Neural crest cell (in vitro differentiated cells): ENCODE measurements at regions not wholly inside any gene's neighbourhood (a gene's known extent, or its start where the extent isn't known, plus 50 kb on each side); places are given as distances from the start of the nearest gene placed in this dataset.
"Not testable (repeated sequence)": the region's sequence is repeated elsewhere in the genome, so short reads cannot be mapped to it uniquely, and the experiment has no call there.

Experiments
- DNase-seq: peaks from one replicate; pipeline ENCODE4 v3.0.0; 2021; ENCODE audit warnings: low read depth, mixed read lengths, low spot score
- H3K27ac Mint-ChIP-seq: one replicate; pipeline ENCODE4 v1.8.0; 2021; ENCODE audit warnings: mild to moderate bottlenecking, mixed read lengths; ENCODE audit not compliant: unreplicated experiment
- H3K27me3 Mint-ChIP-seq: 2 replicates; pipeline ENCODE4 v1.8.0; 2021; ENCODE audit warnings: low read depth, mild to moderate bottlenecking, mixed read lengths
- H3K36me3 Mint-ChIP-seq: 2 replicates; pipeline ENCODE4 v1.8.0; 2021; ENCODE audit warnings: low read depth, mild to moderate bottlenecking, mixed read lengths
- H3K4me1 Mint-ChIP-seq: 2 replicates; pipeline ENCODE4 v1.8.0; 2021; ENCODE audit warnings: mixed read lengths
- H3K4me3 Mint-ChIP-seq: one replicate; pipeline ENCODE4 v1.8.0; 2021; ENCODE audit warnings: mild to moderate bottlenecking, mixed read lengths
- H3K9me3 Mint-ChIP-seq: 2 replicates; pipeline ENCODE4 v1.8.0; 2021; ENCODE audit warnings: mixed read lengths
- TF ChIP-seq, protein P1 (sequence below): fragments of 200-600 bp; sonication (generic); conservative IDR thresholded peaks from 2 replicates; pipeline ENCODE4 v1.5.0; 2021; ENCODE audit warnings: antibody characterized with exemption, mild to moderate bottlenecking

DNA sequence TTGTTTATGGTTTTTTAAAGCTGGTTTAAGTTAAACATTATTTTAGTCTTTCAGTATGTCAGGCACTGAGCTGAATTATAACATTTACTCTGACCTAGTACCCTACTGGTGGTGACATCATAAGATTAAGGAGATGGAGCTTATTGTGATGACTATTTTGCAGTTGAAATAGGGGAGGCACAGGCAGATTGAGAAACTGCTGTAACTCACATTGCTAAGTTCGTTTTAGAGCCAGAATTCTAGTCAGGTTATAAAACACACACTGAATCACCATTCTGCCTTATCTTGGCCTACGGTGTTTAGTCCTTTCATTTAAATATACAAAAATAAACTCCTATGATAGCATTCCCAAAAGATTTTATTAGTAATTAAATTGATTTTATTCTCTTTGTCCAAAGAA, 584.1 kb downstream of the TFAP2A start:
- TF ChIP-seq, protein P1, sequence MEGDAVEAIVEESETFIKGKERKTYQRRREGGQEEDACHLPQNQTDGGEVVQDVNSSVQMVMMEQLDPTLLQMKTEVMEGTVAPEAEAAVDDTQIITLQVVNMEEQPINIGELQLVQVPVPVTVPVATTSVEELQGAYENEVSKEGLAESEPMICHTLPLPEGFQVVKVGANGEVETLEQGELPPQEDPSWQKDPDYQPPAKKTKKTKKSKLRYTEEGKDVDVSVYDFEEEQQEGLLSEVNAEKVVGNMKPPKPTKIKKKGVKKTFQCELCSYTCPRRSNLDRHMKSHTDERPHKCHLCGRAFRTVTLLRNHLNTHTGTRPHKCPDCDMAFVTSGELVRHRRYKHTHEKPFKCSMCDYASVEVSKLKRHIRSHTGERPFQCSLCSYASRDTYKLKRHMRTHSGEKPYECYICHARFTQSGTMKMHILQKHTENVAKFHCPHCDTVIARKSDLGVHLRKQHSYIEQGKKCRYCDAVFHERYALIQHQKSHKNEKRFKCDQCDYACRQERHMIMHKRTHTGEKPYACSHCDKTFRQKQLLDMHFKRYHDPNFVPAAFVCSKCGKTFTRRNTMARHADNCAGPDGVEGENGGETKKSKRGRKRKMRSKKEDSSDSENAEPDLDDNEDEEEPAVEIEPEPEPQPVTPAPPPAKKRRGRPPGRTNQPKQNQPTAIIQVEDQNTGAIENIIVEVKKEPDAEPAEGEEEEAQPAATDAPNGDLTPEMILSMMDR, result no peak
- no peak for DNase-seq

DNA sequence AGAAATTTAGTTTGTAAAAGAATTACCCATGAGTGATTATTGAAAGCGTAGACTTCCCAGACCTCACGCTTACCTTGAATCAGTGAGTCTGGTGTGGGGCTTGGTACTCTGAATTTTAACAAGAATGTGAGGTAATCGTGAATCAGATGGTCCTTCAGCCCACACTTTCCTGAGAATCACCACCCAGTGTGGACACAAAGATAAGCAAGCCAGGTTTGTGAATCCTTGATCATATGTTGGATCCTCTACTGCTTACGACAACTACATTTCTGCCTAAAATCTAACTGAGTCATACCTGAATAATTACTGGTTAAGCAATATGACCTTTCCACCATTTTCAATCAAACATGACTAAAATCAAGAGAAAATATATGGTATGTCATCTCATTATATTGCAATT, 589.3 kb downstream of the TFAP2A start:
- Mint-ChIP-seq H3K27me3 (no peaks in the 10 kb centered on the region), H3K27ac (no peak overlapping the region), H3K36me3 (no peaks in the 10 kb centered on the region), H3K4me1 (peaks cover 11% of the 10 kb centered on the region), H3K9me3 (no peaks in the 10 kb centered on the region), H3K4me3 (no peak overlapping the region)
- TF ChIP-seq, protein P1, result no peak
- no peak for DNase-seq

More for the DNA sequence above, 584.1 kb downstream of the TFAP2A start:
- no peaks in the 10 kb centered on the region for H3K27me3 Mint-ChIP-seq
- H3K9me3 Mint-ChIP-seq, result no peaks in the 10 kb centered on the region
- H3K27ac Mint-ChIP-seq, result no peak overlapping the region
- peaks cover 29% of the 10 kb centered on the region for H3K4me1 Mint-ChIP-seq
- H3K4me3 Mint-ChIP-seq, result no peak overlapping the region
- H3K36me3 Mint-ChIP-seq, result no peaks in the 10 kb centered on the region

DNA sequence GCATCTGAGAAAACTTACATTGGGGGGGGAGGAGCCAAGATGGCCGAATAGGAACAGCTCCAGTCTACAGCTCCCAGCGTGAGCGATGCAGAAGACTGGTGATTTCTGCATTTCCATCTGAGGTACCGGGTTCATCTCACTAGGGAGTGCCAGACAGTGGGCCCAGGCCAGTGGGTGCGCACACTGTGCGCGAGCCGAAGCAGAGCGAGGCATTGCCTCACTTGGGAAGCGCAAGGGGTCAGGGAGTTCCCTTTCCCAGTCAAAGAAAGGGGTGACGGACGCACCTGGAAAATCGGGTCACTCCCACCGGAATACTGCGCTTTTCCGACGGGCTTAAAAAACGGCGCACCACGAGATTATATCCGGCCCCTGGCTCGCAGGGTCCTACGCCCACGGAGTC, 604.1 kb downstream of the TFAP2A start:
- not testable (repeated sequence) for DNase-seq, H3K9me3 Mint-ChIP-seq, H3K4me1 Mint-ChIP-seq, H3K27me3 Mint-ChIP-seq, H3K36me3 Mint-ChIP-seq
- peak overlapping the region; percentile 81 for H3K4me3 Mint-ChIP-seq
- H3K27ac Mint-ChIP-seq, result peak overlapping the region; percentile 88

DNA sequence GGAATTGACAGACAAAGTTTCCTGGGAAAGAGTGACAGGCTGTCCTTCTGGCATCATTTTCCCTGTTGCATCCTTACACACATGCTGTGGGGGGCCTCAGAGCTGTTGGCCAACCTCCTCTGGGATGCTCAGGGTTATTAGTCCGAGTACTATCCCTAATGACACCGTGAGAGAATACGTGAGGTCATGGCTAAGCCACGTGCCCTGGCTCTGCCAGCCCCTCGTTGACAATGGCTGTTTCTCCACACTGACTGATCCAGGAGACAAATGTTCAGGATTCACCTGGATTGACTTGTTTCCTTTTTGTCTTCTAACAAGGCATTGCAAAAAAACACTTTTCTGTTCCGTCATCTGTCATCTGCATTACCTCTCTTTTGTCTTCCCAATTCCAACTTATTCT, 604.6 kb downstream of the TFAP2A start:
- TF ChIP-seq, protein P1, result no peak
- no peak for DNase-seq
- Mint-ChIP-seq H3K4me3 (peak overlapping the region; percentile 81), H3K36me3 (no peaks in the 10 kb centered on the region), H3K27ac (no peak overlapping the region), H3K4me1 (peaks cover 5% of the 10 kb centered on the region), H3K27me3 (no peaks in the 10 kb centered on the region), H3K9me3 (peaks cover 5% of the 10 kb centered on the region)

DNA sequence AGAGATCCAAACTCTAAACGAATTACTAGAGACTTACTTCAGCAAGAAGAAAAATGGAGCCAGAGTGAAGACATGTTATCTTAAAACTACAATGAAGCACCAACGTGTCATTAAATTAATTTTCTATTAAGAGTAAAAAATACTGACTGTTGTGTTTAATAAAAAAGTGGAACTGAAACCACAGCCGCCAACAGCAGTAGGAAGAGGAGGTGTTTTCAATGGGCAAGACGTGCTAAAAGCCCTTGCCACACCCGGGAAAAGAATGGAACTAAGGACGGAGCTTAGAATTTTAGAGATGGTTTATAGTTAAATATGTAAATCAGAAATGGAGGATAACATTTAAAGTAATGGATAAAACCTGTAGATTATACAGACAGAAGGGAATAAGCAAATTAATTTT, 608.7 kb downstream of the TFAP2A start:
- no peaks in the 10 kb centered on the region for H3K27me3 Mint-ChIP-seq
- peaks cover 5% of the 10 kb centered on the region for H3K4me1 Mint-ChIP-seq
- no peak overlapping the region for H3K27ac Mint-ChIP-seq
- no peaks in the 10 kb centered on the region for H3K36me3 Mint-ChIP-seq
- H3K9me3 Mint-ChIP-seq, result peaks cover 7% of the 10 kb centered on the region
- TF ChIP-seq, protein P1, result no peak
- no peak for DNase-seq
- H3K4me3 Mint-ChIP-seq, result no peak overlapping the region

DNA sequence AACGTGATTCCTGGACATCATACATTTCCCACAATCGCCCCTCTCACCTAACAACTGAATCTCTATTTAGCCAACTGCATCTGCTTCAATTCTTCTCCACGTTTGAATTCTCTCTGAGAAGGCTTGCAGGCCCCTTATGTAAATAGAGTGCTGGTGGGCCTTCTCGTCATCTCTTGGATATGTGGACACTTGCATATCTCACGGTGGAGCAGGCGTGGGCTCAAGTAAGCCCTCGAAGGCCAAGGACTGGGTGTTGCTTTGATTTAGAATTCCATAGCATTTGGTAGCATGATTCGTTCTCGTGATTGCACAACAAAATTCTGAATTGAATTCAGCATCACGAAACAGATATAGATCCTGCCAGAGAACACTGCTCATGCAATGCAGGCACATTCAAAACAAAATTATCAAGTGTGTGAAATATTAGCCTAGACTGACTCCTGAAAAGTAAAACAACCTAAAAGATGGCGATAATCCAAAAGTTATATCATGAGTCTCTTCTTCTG, 613.6 kb downstream of the TFAP2A start:
- H3K4me3 Mint-ChIP-seq, result no peak overlapping the region
- no peaks in the 10 kb centered on the region for H3K4me1 Mint-ChIP-seq
- H3K27me3 Mint-ChIP-seq, result no peaks in the 10 kb centered on the region
- H3K27ac Mint-ChIP-seq, result no peak overlapping the region
- TF ChIP-seq, protein P1, result no peak
- peaks cover 7% of the 10 kb centered on the region for H3K9me3 Mint-ChIP-seq
- no peak for DNase-seq
- H3K36me3 Mint-ChIP-seq, result no peaks in the 10 kb centered on the region
